ENCODE measurements at regions not wholly inside any gene's neighbourhood (a gene's known extent, or its start where the extent isn't known, plus 50 kb on each side); places are given as distances from the start of the nearest gene placed in this dataset.

DNA sequence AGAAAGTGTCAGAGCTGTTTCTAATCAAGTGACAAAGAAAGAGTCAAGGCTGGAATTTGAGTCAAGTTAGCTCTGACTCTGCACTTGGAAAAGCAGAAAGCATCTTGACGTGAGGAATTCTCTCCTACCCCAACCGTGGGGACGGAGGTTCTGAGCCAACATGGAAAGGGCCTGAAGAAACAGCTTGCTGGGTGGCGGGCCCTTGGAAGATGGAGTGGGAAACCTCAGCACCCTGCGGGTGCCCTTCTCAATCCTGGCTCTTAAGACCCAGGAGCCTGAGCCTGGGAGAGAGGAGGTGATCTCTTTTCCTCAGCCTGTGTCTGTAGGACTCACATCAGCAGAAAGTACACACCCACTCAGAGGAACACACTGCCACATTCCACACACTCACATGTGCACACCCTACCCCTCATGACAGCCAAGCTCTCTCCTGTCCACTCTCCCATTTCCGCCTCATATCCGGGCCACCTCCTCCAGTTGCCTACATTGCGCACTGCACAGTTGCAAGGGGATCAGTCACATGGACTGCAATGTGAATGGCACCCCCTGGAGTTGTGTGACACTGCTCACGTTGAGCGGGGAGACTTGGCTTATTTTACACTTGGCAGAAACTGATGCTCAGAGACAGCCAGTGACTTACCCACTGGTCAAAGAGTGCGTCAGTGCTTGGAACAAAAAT is 101.5 kb upstream of the SLC6A6 start:
- Histone ChIP-seq H3K4me3 (ENCODE audit: extremely low read depth in 1 of 4, insufficient read depth in 2 of 4, low read depth in 3 of 4, low read length in 4 of 4) (no peak overlapping the region), H2AK5ac (ENCODE audit: low read depth, low read length) (0 out of 2 replicates have a peak overlapping the region, but pooled peaks have one; percentile 17), H3K27ac (ENCODE audit: low read depth, low read length) (no peak overlapping the region), H2BK120ac (replicated peaks; ENCODE audit: low read depth, low read length) (no peak overlapping the region), H3K27me3 (replicated peaks in 1 of 4; ENCODE audit: control insufficient read depth in 3 of 4, extremely low read depth in 1 of 4, insufficient read depth in 3 of 4, low read length in 3 of 4) (peaks cover 0 to 2% (median under 1%) of the 10 kb centered on the region in 4 experiments; a peak in 2 of 7 replicates), H3K9ac (replicated peaks in 1 of 4; ENCODE audit: extremely low read depth in 1 of 4, low read depth in 3 of 4, low read length in 3 of 4) (no peak overlapping the region), H3K14ac (ENCODE audit: insufficient read length) (no peak overlapping the region), H3K9me3 (ENCODE audit: insufficient read depth in 2 of 2, low read depth in 1 of 2, low read length in 1 of 2) (no peaks in the 10 kb centered on the region), H4K8ac (ENCODE audit: extremely low read depth, insufficient read depth, low read length) (no peak overlapping the region), H3K79me1 (ENCODE audit: low read depth, low read length) (no peaks in the 10 kb centered on the region), H4K91ac (replicated peaks; ENCODE audit: insufficient read length, low read length) (peak overlapping the region; percentile 66), H3K36me3 (ENCODE audit: control insufficient read depth in 2 of 4, insufficient read depth in 4 of 4, low read length in 3 of 4) (no peaks in the 10 kb centered on the region), H3K4me2 (ENCODE audit: insufficient read depth in 1 of 2, low read depth in 2 of 2, low read length in 2 of 2) (no peak overlapping the region), H2AFZ (ENCODE audit: low read length) (no peak overlapping the region), H4K5ac (ENCODE audit: insufficient read length, low read depth, low read length) (no peak overlapping the region), H3K23ac (ENCODE audit: insufficient read length) (no peak overlapping the region), H2BK12ac (ENCODE audit: low read depth, low read length) (no peak overlapping the region), H2BK15ac (ENCODE audit: low read length) (peak overlapping the region; percentile 76; the same call in 1 of the 2 replicates), H2BK5ac (ENCODE audit: low read depth, low read length) (no peak overlapping the region), H3K79me2 (ENCODE audit: control insufficient read depth in 1 of 2, insufficient read depth in 2 of 2, low read length in 2 of 2) (no peaks in the 10 kb centered on the region), H4K20me1 (replicated peaks in 1 of 2; ENCODE audit: control insufficient read depth in 1 of 2, insufficient read depth in 2 of 2, low read length in 2 of 2) (no peaks in the 10 kb centered on the region), H3K23me2 (ENCODE audit: low read depth, low read length) (no peaks in the 10 kb centered on the region; the same call in 1 of the 2 replicates), H3K4me1 (replicated peaks in 1 of 4; ENCODE audit: control insufficient read depth in 3 of 4, insufficient read depth in 4 of 4, low read length in 3 of 4) (peaks cover 0 to 7% (median 0%) of the 10 kb centered on the region in 4 experiments; a peak in 1 of 7 replicates), H3K56ac (replicated peaks; ENCODE audit: insufficient read length, low read depth, low read length) (no peak overlapping the region), H2BK20ac (ENCODE audit: low read length) (no peak overlapping the region; the same call in 1 of the 2 replicates), H3K18ac (ENCODE audit: extremely low read depth, low read length) (no peak overlapping the region), H3K4ac (replicated peaks; ENCODE audit: insufficient read length, low read depth, low read length) (no peak overlapping the region)
- POLR2A ChIA-PET (ENCODE audit: partially characterized antibody), result interaction anchor here (1.0 kb wide), 1 partner anchor 16 kb away, joined by 3 read pairs; no protein-coding TSS in a partner anchor
- no peak for TF ChIP-seq CTBP2 (IDR thresholded peaks at IDR 0.05; ENCODE audit: borderline replicate concordance, insufficient read depth, insufficient read length, low read length)
- TF ChIP-seq TCF12 (IDR thresholded peaks at IDR 0.05; ENCODE audit: low read depth, low read length), result no peak
- TF ChIP-seq SUZ12 (IDR thresholded peaks at IDR 0.05; ENCODE audit: low read length), result no peak
- no peak for TF ChIP-seq CBX8 (IDR thresholded peaks at IDR 0.05; ENCODE audit: borderline replicate concordance, low read depth, low read length)
- no peak for TF ChIP-seq TAF7 (optimal IDR thresholded peaks at IDR 0.05; ENCODE audit: borderline replicate concordance, low read depth, low read length)
- WGBS, 2 experiments (ENCODE audit: extremely low coverage in 1 of 2, insufficient coverage in 1 of 2, insufficient read length in 1 of 2, insufficient replicate concordance in 2 of 2, low coverage in 1 of 2, low lambda C conversion rate in 2 of 2, missing lambda C conversion rate in 1 of 2), result 83% methylated on average over 11 of the region's 11 CpGs; no CpG with 5 or more reads in 1 of the 2 experiments
- CTCF ChIA-PET (ENCODE audit: partially characterized antibody), result interaction anchor here (0.8 to 1.7 kb wide), 8 partner anchors 9 to 101 kb away, joined by 3 to 7 read pairs (median 3); partner anchors contain the start of gene SLC6A6
- FAIRE-seq (no peak), DNase-seq (ENCODE audit: low read depth in 1 of 2, low spot score in 2 of 2) (no peak)

Data from H1 (cell line).